ENCODE measurements at regions not wholly inside any gene's neighbourhood (a gene's known extent, or its start where the extent isn't known, plus 50 kb on each side); places are given as distances from the start of the nearest gene placed in this dataset.

DNA sequence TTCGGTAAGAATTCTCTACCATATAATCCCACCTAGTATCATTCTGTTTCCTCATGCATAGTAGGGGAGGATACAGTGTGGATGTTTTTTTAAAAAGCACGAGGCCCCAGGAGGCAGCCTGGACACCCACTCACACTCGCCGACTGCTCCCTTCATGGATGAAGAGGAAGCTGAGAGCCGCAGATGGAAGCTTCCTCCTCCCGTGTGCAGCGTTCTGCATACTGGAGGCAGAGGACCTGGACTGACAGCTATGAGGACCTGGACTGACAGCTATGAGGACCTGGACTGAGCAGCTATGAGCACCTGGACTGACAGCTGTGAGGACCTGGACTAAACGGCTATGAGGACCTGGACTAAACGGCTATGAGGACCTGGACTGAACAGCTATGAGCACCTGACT, 234.4 kb downstream of the NDUFA10 start:
- Histone ChIP-seq H3K79me2 (ENCODE audit: insufficient read depth, low read length) (no peaks in the 10 kb centered on the region), H3K4me3 (ENCODE audit: low read depth, low read length, poor library complexity, severe bottlenecking) (no peak overlapping the region), H4K20me1 (ENCODE audit: insufficient read depth, low read length) (no peaks in the 10 kb centered on the region), H3K9me2 (ENCODE audit: low read depth, low read length) (no peaks in the 10 kb centered on the region), H3K9me3 (ENCODE audit: low read length) (no peaks in the 10 kb centered on the region), H3F3A (ENCODE audit: insufficient read depth, low read length) (no peaks in the 10 kb centered on the region), H3K4me1 (ENCODE audit: insufficient read depth, low read length, severe bottlenecking) (no peaks in the 10 kb centered on the region), H3K27ac (ENCODE audit: low read depth, low read length, poor library complexity, severe bottlenecking) (no peak overlapping the region), H3K36me3 (ENCODE audit: insufficient read depth, low read length) (no peaks in the 10 kb centered on the region), H3K4me2 (ENCODE audit: low read length) (no peak overlapping the region), H3K9ac (ENCODE audit: low read length) (no peak overlapping the region), H2AFZ (ENCODE audit: low read length) (no peak overlapping the region), H3K27me3 (ENCODE audit: insufficient read depth, low read length) (no peaks in the 10 kb centered on the region; the same call in 1 of the 2 replicates)
- TF ChIP-seq CTCF (IDR thresholded peaks at IDR 0.05; ENCODE audit: low read length), result no peak
- TF ChIP-seq EZH2 (IDR thresholded peaks at IDR 0.05; ENCODE audit: borderline replicate concordance, low read length), result no peak

DNA sequence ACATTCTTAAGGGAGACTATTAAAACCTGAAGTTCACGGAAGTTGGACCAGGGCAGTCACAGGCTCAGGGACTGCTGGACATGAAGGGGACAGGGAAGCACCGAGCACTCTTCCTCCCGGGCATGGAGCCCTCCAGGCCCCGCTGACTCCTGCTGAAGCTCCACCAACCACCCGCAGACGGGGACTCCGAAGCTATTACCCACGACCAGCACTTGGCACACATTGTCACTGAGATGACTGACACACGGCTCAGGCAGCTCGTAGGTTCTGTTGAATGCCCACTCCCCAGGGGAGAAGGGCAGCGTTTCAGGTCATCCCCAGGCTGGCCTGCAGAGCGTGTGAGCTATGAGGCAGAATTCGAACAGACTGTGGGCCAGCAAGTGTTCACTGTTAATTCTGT, 234.8 kb downstream of the NDUFA10 start:
- H3K9me2 ChIP-seq (ENCODE audit: low read depth, low read length), result no peaks in the 10 kb centered on the region
- no peaks in the 10 kb centered on the region for H3F3A ChIP-seq (ENCODE audit: insufficient read depth, low read length)
- H3K27ac ChIP-seq (ENCODE audit: low read depth, low read length, poor library complexity, severe bottlenecking), result no peak overlapping the region
- no peak overlapping the region for H3K4me3 ChIP-seq (ENCODE audit: low read depth, low read length, poor library complexity, severe bottlenecking)
- no peaks in the 10 kb centered on the region; the same call in 1 of the 2 replicates for H3K27me3 ChIP-seq (ENCODE audit: insufficient read depth, low read length)
- no peaks in the 10 kb centered on the region for H3K79me2 ChIP-seq (ENCODE audit: insufficient read depth, low read length)
- H3K9me3 ChIP-seq (ENCODE audit: low read length), result no peaks in the 10 kb centered on the region
- no peak overlapping the region for H3K9ac ChIP-seq (ENCODE audit: low read length)
- H2AFZ ChIP-seq (ENCODE audit: low read length), result no peak overlapping the region
- no peaks in the 10 kb centered on the region for H4K20me1 ChIP-seq (ENCODE audit: insufficient read depth, low read length)
- no peaks in the 10 kb centered on the region for H3K4me1 ChIP-seq (ENCODE audit: insufficient read depth, low read length, severe bottlenecking)
- no peak overlapping the region for H3K4me2 ChIP-seq (ENCODE audit: low read length)
- no peak for TF ChIP-seq CTCF (IDR thresholded peaks at IDR 0.05; ENCODE audit: low read length)
- no peak for TF ChIP-seq EZH2 (IDR thresholded peaks at IDR 0.05; ENCODE audit: borderline replicate concordance, low read length)
- no peaks in the 10 kb centered on the region for H3K36me3 ChIP-seq (ENCODE audit: insufficient read depth, low read length)

- no peaks in the 10 kb centered on the region for H3K9me2 ChIP-seq (ENCODE audit: low read depth, low read length)
- H2AFZ ChIP-seq (ENCODE audit: low read length), result no peak overlapping the region
- no peak overlapping the region for H3K4me2 ChIP-seq (ENCODE audit: low read length)
- no peaks in the 10 kb centered on the region for H3K36me3 ChIP-seq (ENCODE audit: insufficient read depth, low read length)
- H4K20me1 ChIP-seq (ENCODE audit: insufficient read depth, low read length), result no peaks in the 10 kb centered on the region
- H3K9me3 ChIP-seq (ENCODE audit: low read length), result no peaks in the 10 kb centered on the region
- no peak overlapping the region for H3K27ac ChIP-seq (ENCODE audit: low read depth, low read length, poor library complexity, severe bottlenecking)
- TF ChIP-seq EZH2 (IDR thresholded peaks at IDR 0.05; ENCODE audit: borderline replicate concordance, low read length), result no peak
- TF ChIP-seq CTCF (IDR thresholded peaks at IDR 0.05; ENCODE audit: low read length), result no peak
- H3F3A ChIP-seq (ENCODE audit: insufficient read depth, low read length), result no peaks in the 10 kb centered on the region
- no peaks in the 10 kb centered on the region for H3K4me1 ChIP-seq (ENCODE audit: insufficient read depth, low read length, severe bottlenecking)
- no peaks in the 10 kb centered on the region for H3K79me2 ChIP-seq (ENCODE audit: insufficient read depth, low read length)
- no peak overlapping the region for H3K9ac ChIP-seq (ENCODE audit: low read length)
- H3K27me3 ChIP-seq (ENCODE audit: insufficient read depth, low read length), result no peaks in the 10 kb centered on the region; the same call in 1 of the 2 replicates
- no peak overlapping the region for H3K4me3 ChIP-seq (ENCODE audit: low read depth, low read length, poor library complexity, severe bottlenecking)
Observed at GRCh38 chr2:239789711-239790110, 235.4 kb downstream of the NDUFA10 start.

Measured in OCI-LY1 (cell line).